Caco-2 (cell line): ENCODE measurements at regions not wholly inside any gene's neighbourhood (a gene's known extent, or its start where the extent isn't known, plus 50 kb on each side); places are given as distances from the start of the nearest gene placed in this dataset.
"Not testable (repeated sequence)": the region's sequence is repeated elsewhere in the genome, so short reads cannot be mapped to it uniquely, and the experiment has no call there.

ENCODE experiments used
- BruUV-seq: library from RNA; stranded (reverse); fragments of 400-500 nt; replicated peaks from 2 replicates; lab custom pipeline; 2021; lab: Mats Ljungman, UMichigan
- CTCF ChIA-PET: fragments of 300-600 bp; sonication (Branson Sonifier 250); formaldehyde crosslinking; loops from one replicate; lab custom pipeline; 2022; ENCODE audit warnings: antibody characterized with exemption; lab: Charles Lee
- POLR2A ChIA-PET: fragments of 300-600 bp; sonication (Branson Sonifier 250); formaldehyde crosslinking; loops from one replicate; lab custom pipeline; 2022; ENCODE audit warnings: antibody characterized with exemption; lab: Charles Lee
- DNase-seq, 2 experiments: peaks; one replicate each; pipeline versions ENCODE4 v3.0.0 to v3.0.0-alpha.2; 2020 to 2022
- H3K27me3 ChIP-seq: replicated peaks from 2 replicates; pipeline ENCODE4 v1.6.0; 2011; ENCODE audit warnings: low read length; ENCODE audit not compliant: control insufficient read depth, insufficient read depth
- H3K36me3 ChIP-seq: 2 replicates; pipeline ENCODE4 v1.5.1; 2011; ENCODE audit warnings: low read length; ENCODE audit not compliant: control insufficient read depth, insufficient read depth
- H3K4me1 ChIP-seq: fragments of 250-450 bp; sonication (Bioruptor Pico); 2 replicates; pipeline ENCODE4 v1.5.1; 2020; ENCODE audit warnings: mild to moderate bottlenecking
- H3K4me3 ChIP-seq: 2 replicates; pipeline ENCODE4 v1.5.1; 2011; ENCODE audit warnings: low read depth, mild to moderate bottlenecking, control low read depth, low read length
- H3K9me3 ChIP-seq: fragments of 250-450 bp; sonication (Bioruptor Pico); 2 replicates; pipeline ENCODE4 v1.5.1; 2020; ENCODE audit warnings: mild to moderate bottlenecking, moderate library complexity
- H3K27ac Mint-ChIP-seq: one replicate; pipeline ENCODE4 v1.8.0; 2022; ENCODE audit warnings: mixed read lengths; ENCODE audit not compliant: unreplicated experiment
- H3K27me3 Mint-ChIP-seq: one replicate; pipeline ENCODE4 v1.8.0; 2022; ENCODE audit warnings: mixed read lengths; ENCODE audit not compliant: insufficient read depth, unreplicated experiment
- H3K36me3 Mint-ChIP-seq: one replicate; pipeline ENCODE4 v1.8.0; 2022; ENCODE audit warnings: mild to moderate bottlenecking, mixed read lengths; ENCODE audit not compliant: insufficient read depth, unreplicated experiment
- H3K4me1 Mint-ChIP-seq: one replicate; pipeline ENCODE4 v1.8.0; 2022; ENCODE audit warnings: low read depth, mixed read lengths; ENCODE audit not compliant: unreplicated experiment
- H3K4me3 Mint-ChIP-seq: one replicate; pipeline ENCODE4 v1.8.0; 2022; ENCODE audit warnings: mild to moderate bottlenecking, moderate library complexity, mixed read lengths; ENCODE audit not compliant: unreplicated experiment
- H3K9me3 Mint-ChIP-seq: one replicate; pipeline ENCODE4 v1.8.0; 2022; ENCODE audit warnings: mixed read lengths; ENCODE audit not compliant: unreplicated experiment
- CTCF ChIP-seq, 2 experiments: fragments of 200-600 bp in 1 of 2; IDR thresholded peaks; 1 replicate in 1 of 2; 2 replicates in 1 of 2; pipeline versions ENCODE4 v1.5.1 to v1.8.0; 2011 to 2022; ENCODE audit warnings: antibody characterized with exemption in 1 of 2, control low read depth in 1 of 2, inconsistent platforms in 1 of 2, low read depth in 1 of 2, low read length in 1 of 2, mild to moderate bottlenecking in 1 of 2, moderate library complexity in 1 of 2; ENCODE audit not compliant: insufficient read depth in 1 of 2, severe bottlenecking in 1 of 2, unreplicated experiment in 1 of 2
- intact Hi-C: fragments of 100-400 bp; cut with micrococcal nuclease; formaldehyde crosslinking; loops from one replicate; pipeline ENCODE4 v1.10.0; 2022; ENCODE audit not compliant: unreplicated experiment

DNA sequence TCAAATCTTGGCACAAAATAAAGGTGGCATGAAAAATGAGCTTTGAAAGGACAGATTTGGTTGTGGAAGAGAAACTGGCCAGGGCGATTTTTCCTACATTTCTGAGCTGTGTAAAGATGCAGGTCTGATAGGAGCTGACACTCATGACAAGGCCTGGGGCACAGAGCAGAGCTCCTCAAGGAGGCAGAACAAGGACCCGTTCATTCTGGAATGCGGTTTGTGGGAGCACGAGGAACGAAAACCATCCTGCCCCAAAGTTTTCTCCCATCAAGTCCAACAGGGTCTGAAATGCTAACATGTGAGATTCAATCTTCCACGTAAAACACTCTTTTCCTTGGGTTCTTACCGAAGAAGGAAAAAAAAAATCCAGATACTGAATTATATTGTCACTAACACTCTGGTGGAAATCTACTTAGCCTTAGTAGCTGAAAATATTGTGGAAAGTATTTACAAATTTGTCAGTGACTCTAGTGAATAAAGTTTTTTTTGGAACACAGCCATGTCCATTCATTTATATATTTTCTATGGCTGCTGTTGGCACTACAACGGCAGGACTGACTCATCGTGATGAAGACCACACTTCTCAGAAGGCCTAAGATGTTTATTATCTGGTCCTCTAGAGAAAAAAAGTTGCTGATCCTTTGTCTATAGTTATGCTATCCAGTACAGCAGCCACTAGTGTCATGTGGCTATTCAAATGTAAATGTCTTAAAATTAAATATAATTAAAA lies 215.7 kb downstream of the BAMBI start:
- Mint-ChIP-seq H3K36me3 (no peaks in the 10 kb centered on the region), H3K9me3 (peaks cover 9% of the 10 kb centered on the region), H3K4me1 (peaks cover 5% of the 10 kb centered on the region), H3K4me3 (no peak overlapping the region), H3K27me3 (no peaks in the 10 kb centered on the region), H3K27ac (no peak overlapping the region)
- H3K4me1 ChIP-seq: no peaks in the 10 kb centered on the region
- intact Hi-C loops: no loop called here
- H3K9me3 ChIP-seq: no peaks in the 10 kb centered on the region
- no peaks in the 10 kb centered on the region for H3K27me3 ChIP-seq
- POLR2A ChIA-PET: no interaction called here
- no peak overlapping the region for H3K4me3 ChIP-seq
- no peak for DNase-seq
- no peak for TF ChIP-seq CTCF (IDR thresholded peaks at IDR 0.05; ENCODE audit: insufficient read depth in 1 of 2, low read depth in 1 of 2, low read length in 1 of 2, severe bottlenecking in 1 of 2, unreplicated experiment in 1 of 2)
- CTCF ChIA-PET: interaction anchor here (0.8 kb wide), 1 partner anchor 46 kb away, joined by 3 read pairs; no protein-coding TSS in a partner anchor
- H3K36me3 ChIP-seq: no peaks in the 10 kb centered on the region
- BruUV-seq: no TSS peak

GRCh38 chr10:28894146-28894545 lies 216.8 kb downstream of the BAMBI start:
- H3K27ac Mint-ChIP-seq: no peak overlapping the region
- H3K4me1 ChIP-seq: no peaks in the 10 kb centered on the region
- CTCF ChIA-PET: interaction anchor here (0.6 kb wide), 1 partner anchor 128 kb away, joined by 3 read pairs; no protein-coding TSS in a partner anchor
- no peaks in the 10 kb centered on the region for H3K9me3 ChIP-seq
- POLR2A ChIA-PET: no interaction called here
- no peak for TF ChIP-seq CTCF (IDR thresholded peaks at IDR 0.05; ENCODE audit: insufficient read depth in 1 of 2, low read depth in 1 of 2, low read length in 1 of 2, severe bottlenecking in 1 of 2, unreplicated experiment in 1 of 2)
- H3K4me3 Mint-ChIP-seq: no peak overlapping the region
- H3K27me3 Mint-ChIP-seq: no peaks in the 10 kb centered on the region
- H3K4me3 ChIP-seq: no peak overlapping the region
- H3K4me1 Mint-ChIP-seq: peaks cover 5% of the 10 kb centered on the region
- no peaks in the 10 kb centered on the region for H3K27me3 ChIP-seq
- no peak for DNase-seq
- H3K36me3 ChIP-seq: no peaks in the 10 kb centered on the region
- no peaks in the 10 kb centered on the region for H3K36me3 Mint-ChIP-seq
- H3K9me3 Mint-ChIP-seq: peaks cover 9% of the 10 kb centered on the region
- intact Hi-C loops: no loop called here
- BruUV-seq: no TSS peak

- H3K4me3 ChIP-seq, H3K4me3 Mint-ChIP-seq, DNase-seq, intact Hi-C loops, H3K27me3 Mint-ChIP-seq, POLR2A ChIA-PET, H3K27ac Mint-ChIP-seq, CTCF ChIA-PET, H3K36me3 ChIP-seq, H3K9me3 Mint-ChIP-seq, H3K4me1 Mint-ChIP-seq, H3K9me3 ChIP-seq, H3K27me3 ChIP-seq, H3K4me1 ChIP-seq, H3K36me3 Mint-ChIP-seq: not testable (repeated sequence)
- TSS peak; percentile 90 for BruUV-seq
These were observed 218.3 kb downstream of the BAMBI start for GRCh38 chr10:28895671-28896070.

GRCh38 chr10:28896791-28897409 lies 219.6 kb downstream of the BAMBI start:
- POLR2A ChIA-PET, CTCF ChIA-PET, H3K4me3 Mint-ChIP-seq, H3K27me3 ChIP-seq, H3K36me3 ChIP-seq, H3K4me1 ChIP-seq, DNase-seq, H3K27me3 Mint-ChIP-seq, H3K4me1 Mint-ChIP-seq, H3K36me3 Mint-ChIP-seq, H3K4me3 ChIP-seq, H3K9me3 Mint-ChIP-seq, BruUV-seq, H3K9me3 ChIP-seq, intact Hi-C loops: not testable (repeated sequence)
- peak overlapping the region; percentile 21 for H3K27ac Mint-ChIP-seq
